ENCODE measurements at regions not wholly inside any gene's neighbourhood (a gene's known extent, or its start where the extent isn't known, plus 50 kb on each side); places are given as distances from the start of the nearest gene placed in this dataset.

GRCh38 chr13:37368501-37368900 lies 230.1 kb downstream of the POSTN start:
- TF ChIP-seq CTCF (IDR thresholded peaks at IDR 0.05; ENCODE audit: unreplicated experiment in 3 of 3) = no peak
- no peak overlapping the region for H3K27ac Mint-ChIP-seq
- no peaks in the 10 kb centered on the region for H3K27me3 Mint-ChIP-seq (ENCODE audit: low read depth)
- H3K4me3 Mint-ChIP-seq = no peak overlapping the region
- H3K9me3 Mint-ChIP-seq = no peaks in the 10 kb centered on the region
- no peaks in the 10 kb centered on the region for H3K36me3 Mint-ChIP-seq (ENCODE audit: low read depth)
- H3K4me1 Mint-ChIP-seq = no peaks in the 10 kb centered on the region

- Mint-ChIP-seq H3K4me3 (no peak overlapping the region), H3K27me3 (ENCODE audit: low read depth) (no peaks in the 10 kb centered on the region), H3K4me1 (no peaks in the 10 kb centered on the region), H3K9me3 (no peaks in the 10 kb centered on the region), H3K27ac (no peak overlapping the region), H3K36me3 (ENCODE audit: low read depth) (no peaks in the 10 kb centered on the region)
- no peak for TF ChIP-seq CTCF (IDR thresholded peaks at IDR 0.05; ENCODE audit: unreplicated experiment in 3 of 3)
These were observed 232.4 kb downstream of the POSTN start for GRCh38 chr13:37366044-37366770.

DNA sequence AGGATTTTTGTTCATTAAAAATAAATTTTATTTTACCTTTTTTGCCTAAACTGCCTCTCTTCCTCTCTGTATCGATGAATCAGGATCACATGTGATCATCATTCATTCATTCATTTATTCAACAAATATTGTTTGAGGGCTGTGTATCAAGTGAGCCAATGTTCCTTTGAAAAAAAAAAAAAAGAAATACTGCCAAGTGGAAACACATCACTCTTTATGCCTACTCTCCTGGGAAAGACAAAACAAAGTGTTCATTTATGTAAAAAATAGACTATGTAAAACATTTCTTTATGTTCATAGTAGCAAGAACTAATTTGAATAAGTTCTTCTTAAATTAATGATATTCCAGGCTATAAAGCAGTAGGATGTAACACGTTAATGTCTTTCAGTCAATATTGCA lies 233.1 kb downstream of the POSTN start:
- Mint-ChIP-seq H3K9me3 (no peaks in the 10 kb centered on the region), H3K4me3 (no peak overlapping the region), H3K27me3 (ENCODE audit: low read depth) (no peaks in the 10 kb centered on the region), H3K4me1 (no peaks in the 10 kb centered on the region), H3K27ac (no peak overlapping the region), H3K36me3 (ENCODE audit: low read depth) (no peaks in the 10 kb centered on the region)
- no peak for TF ChIP-seq CTCF (IDR thresholded peaks at IDR 0.05; ENCODE audit: unreplicated experiment in 3 of 3)

DNA sequence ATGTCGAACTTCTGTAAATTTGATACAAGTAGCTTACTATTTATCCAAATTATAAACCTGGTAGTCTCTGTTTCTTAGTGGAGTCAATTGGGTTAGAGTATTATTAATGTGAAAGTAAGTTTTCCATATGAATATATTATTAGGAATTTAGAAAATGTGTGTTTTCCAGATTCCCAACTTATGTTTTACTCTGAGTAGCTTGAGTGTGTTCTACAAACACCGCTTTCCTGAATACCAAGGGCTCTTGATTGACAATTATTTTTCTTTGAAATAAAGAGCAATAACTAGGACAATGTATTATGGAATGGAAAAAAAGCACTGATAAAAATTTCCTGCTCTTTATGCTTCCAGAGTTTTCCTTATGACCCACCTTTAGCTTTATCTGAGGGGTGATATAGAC lies 233.6 kb downstream of the POSTN start:
- TF ChIP-seq CTCF (IDR thresholded peaks at IDR 0.05; ENCODE audit: unreplicated experiment in 3 of 3) = no peak
- H3K27ac Mint-ChIP-seq = no peak overlapping the region
- H3K9me3 Mint-ChIP-seq = no peaks in the 10 kb centered on the region
- no peaks in the 10 kb centered on the region for H3K27me3 Mint-ChIP-seq (ENCODE audit: low read depth)
- H3K4me3 Mint-ChIP-seq = no peak overlapping the region
- no peaks in the 10 kb centered on the region for H3K36me3 Mint-ChIP-seq (ENCODE audit: low read depth)
- no peaks in the 10 kb centered on the region for H3K4me1 Mint-ChIP-seq

- Mint-ChIP-seq H3K4me1 (no peaks in the 10 kb centered on the region), H3K27ac (no peak overlapping the region), H3K4me3 (no peak overlapping the region), H3K36me3 (ENCODE audit: low read depth) (no peaks in the 10 kb centered on the region), H3K27me3 (ENCODE audit: low read depth) (no peaks in the 10 kb centered on the region), H3K9me3 (no peaks in the 10 kb centered on the region)
- TF ChIP-seq CTCF (IDR thresholded peaks at IDR 0.05; ENCODE audit: unreplicated experiment in 3 of 3) = no peak
These were observed 234.6 kb downstream of the POSTN start for GRCh38 chr13:37364007-37364406.

DNA sequence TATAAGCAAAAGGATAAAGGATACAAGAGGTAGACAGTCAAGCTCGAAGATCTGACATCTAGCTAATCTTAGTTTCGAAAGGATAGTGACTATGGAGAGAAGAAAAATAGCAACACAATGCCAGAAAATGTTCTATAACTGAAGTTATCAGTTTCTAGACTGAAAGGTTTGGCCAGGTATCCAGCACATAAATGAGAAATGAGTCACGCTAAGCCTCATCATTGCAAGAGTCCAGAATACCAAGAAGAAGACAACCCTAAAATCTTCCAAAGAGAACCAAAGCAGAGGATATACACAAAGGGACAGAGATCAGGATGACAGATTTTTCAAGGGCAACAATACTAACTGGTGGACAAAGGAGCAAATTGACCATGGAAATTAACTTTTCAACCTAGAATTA lies 237.0 kb downstream of the POSTN start:
- Mint-ChIP-seq H3K9me3 (no peaks in the 10 kb centered on the region), H3K27me3 (ENCODE audit: low read depth) (no peaks in the 10 kb centered on the region), H3K4me3 (no peak overlapping the region), H3K36me3 (ENCODE audit: low read depth) (no peaks in the 10 kb centered on the region), H3K4me1 (no peaks in the 10 kb centered on the region), H3K27ac (no peak overlapping the region)
- no peak for TF ChIP-seq CTCF (IDR thresholded peaks at IDR 0.05; ENCODE audit: unreplicated experiment in 3 of 3)
